Right atrium auricular region (tissue), 2 donors: ENCODE measurements at regions not wholly inside any gene's neighbourhood (a gene's known extent, or its start where the extent isn't known, plus 50 kb on each side); places are given as distances from the start of the nearest gene placed in this dataset.
"Not testable (repeated sequence)": the region's sequence is repeated elsewhere in the genome, so short reads cannot be mapped to it uniquely, and the experiment has no call there.

ENCODE experiments used
- DNase-seq: peaks from one replicate; pipeline ENCODE4 v3.0.0-alpha.2; 2019; ENCODE audit warnings: low spot score
- H3K27ac ChIP-seq, 2 donors: fragments of 200-600 bp; sonication (generic); 1 replicate in 1 of 2; 2 replicates in 1 of 2; pipeline ENCODE4 v1.5.1; 2016 to 2019
- H3K27me3 ChIP-seq, 2 donors: fragments of 200-600 bp; sonication (generic); one replicate each; pipeline versions ENCODE4 v1.5.1 to v1.6.0; 2017 to 2019
- H3K36me3 ChIP-seq: fragments of 200-600 bp; sonication (generic); one replicate; pipeline ENCODE4 v1.5.1; 2016
- H3K4me1 ChIP-seq, 2 donors: fragments of 200-600 bp; sonication (generic); one replicate each; pipeline versions ENCODE4 v1.5.1 to v1.6.0; 2017 to 2019
- H3K4me3 ChIP-seq, 2 donors: fragments of 200-600 bp; sonication (generic); 1 replicate in 1 of 2; 2 replicates in 1 of 2; pipeline ENCODE4 v1.5.1; 2017 to 2019; ENCODE audit warnings: mild to moderate bottlenecking in 1 of 2, moderate library complexity in 1 of 2
- H3K9me3 ChIP-seq, 2 donors: fragments of 200-600 bp; sonication (generic); one replicate each; pipeline ENCODE4 v1.5.1; 2019
- CTCF ChIP-seq, 2 donors: fragments of 200-600 bp; sonication (generic); IDR thresholded peaks; one replicate each; pipeline ENCODE4 v1.5.1; 2019; ENCODE audit warnings: antibody characterized with exemption in 2 of 2

GRCh38 chr10:59448616-59449015, 86.3 kb upstream of the FAM13C start:
- no peak for TF ChIP-seq CTCF (IDR thresholded peaks at IDR 0.05)
- H3K27ac ChIP-seq, result no peak overlapping the region
- no peak overlapping the region for H3K4me3 ChIP-seq
- no peaks in the 10 kb centered on the region for H3K27me3 ChIP-seq
- no peaks in the 10 kb centered on the region for H3K36me3 ChIP-seq
- no peak for DNase-seq
- H3K4me1 ChIP-seq, result no peaks in the 10 kb centered on the region
- no peaks in the 10 kb centered on the region for H3K9me3 ChIP-seq

- Histone ChIP-seq H3K27me3 (no peaks in the 10 kb centered on the region), H3K9me3 (peaks cover 0 to 4% of the 10 kb centered on the region in 2 donors), H3K27ac (no peak overlapping the region), H3K36me3 (no peaks in the 10 kb centered on the region), H3K4me1 (peaks cover 0 to 10% of the 10 kb centered on the region in 2 donors), H3K4me3 (no peak overlapping the region)
- no peak for DNase-seq
- no peak for TF ChIP-seq CTCF (IDR thresholded peaks at IDR 0.05)
These were observed 73.4 kb upstream of the FAM13C start for GRCh38 chr10:59435707-59436106.

DNA sequence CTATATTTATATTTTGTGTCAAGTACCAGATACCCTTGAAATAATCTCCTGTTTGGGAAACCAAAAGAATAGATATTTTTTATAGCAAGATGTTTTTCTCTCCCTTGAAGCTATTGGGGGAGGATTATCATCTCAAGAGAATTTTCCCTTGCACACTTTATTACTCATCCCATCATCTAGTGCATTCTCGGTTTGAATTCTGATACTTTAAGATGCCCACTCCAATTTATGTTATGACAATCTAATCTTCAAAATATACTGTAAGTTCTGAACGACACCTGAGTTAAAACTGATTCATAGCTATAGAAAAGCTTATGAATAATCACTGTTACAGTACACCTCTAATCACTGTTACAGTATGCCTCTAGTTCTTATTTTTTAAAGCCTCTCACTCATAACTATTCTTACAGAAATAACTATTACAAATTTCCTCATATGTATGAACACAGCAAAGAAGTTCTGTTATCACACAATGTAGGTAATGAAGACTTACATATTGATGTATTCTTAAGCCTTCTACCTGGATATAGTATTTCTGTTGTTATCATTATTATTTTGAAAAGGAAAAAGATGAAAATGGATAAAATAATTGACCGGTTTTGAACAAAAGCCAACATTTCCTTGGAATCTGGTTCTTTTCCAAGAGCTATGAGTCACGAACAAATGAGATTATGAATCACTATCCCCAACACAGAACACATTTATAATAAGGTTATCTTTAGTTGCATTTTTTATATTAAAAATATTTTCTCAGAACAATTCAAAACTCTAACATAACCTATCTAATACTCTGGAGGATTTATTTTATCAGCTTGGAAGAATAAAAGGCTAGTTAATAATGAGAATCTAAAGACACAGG, 72.3 kb upstream of the FAM13C start:
- no peaks in the 10 kb centered on the region for H3K27me3 ChIP-seq
- DNase-seq, result no peak
- no peaks in the 10 kb centered on the region for H3K36me3 ChIP-seq
- TF ChIP-seq CTCF (IDR thresholded peaks at IDR 0.05), result no peak
- no peak overlapping the region for H3K4me3 ChIP-seq
- no peak overlapping the region for H3K27ac ChIP-seq
- H3K4me1 ChIP-seq, result peaks cover 0 to 10% of the 10 kb centered on the region in 2 donors
- peaks cover 0 to 4% of the 10 kb centered on the region in 2 donors for H3K9me3 ChIP-seq

DNA sequence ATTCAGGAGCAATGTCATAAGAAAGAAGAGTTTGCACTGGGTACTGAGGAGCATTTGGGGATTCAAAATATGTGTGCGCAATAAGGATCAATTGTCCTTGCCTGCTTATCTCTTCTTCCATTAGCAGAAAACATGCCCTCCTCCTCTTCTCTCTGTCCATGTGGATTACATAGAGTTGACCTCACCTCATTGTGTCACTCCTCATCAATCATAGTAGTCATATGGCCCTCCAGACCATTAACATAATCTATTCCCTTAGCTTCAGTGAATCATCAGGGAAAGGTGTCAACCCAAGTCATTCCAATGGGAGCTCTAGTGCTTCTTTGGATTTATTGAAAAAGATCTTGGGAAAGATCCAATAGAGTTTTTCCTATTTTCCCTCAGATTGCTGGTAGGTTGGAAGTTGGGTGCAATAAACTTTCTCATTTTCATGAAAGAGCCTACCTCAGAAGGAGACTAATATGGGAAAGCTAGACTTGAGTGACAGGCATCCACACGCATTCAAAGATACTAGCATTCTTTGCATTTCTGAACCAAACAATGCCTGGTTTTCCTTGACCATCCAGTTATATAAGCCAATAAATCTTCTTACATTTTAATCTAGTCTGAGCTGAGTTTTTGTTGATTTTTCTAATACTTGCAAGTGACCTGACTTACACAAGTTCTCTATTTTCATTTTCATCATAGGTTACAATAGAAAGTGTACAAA, 71.5 kb upstream of the FAM13C start:
- no peak overlapping the region for H3K4me3 ChIP-seq
- no peak for TF ChIP-seq CTCF (IDR thresholded peaks at IDR 0.05)
- no peak for DNase-seq
- H3K9me3 ChIP-seq, result no peaks in the 10 kb centered on the region
- H3K27me3 ChIP-seq, result no peaks in the 10 kb centered on the region
- no peak overlapping the region for H3K27ac ChIP-seq
- no peaks in the 10 kb centered on the region for H3K36me3 ChIP-seq
- H3K4me1 ChIP-seq, result peaks cover 0 to 10% of the 10 kb centered on the region in 2 donors

GRCh38 chr10:59432207-59432900, 70.0 kb upstream of the FAM13C start:
- no peak overlapping the region for H3K27ac ChIP-seq
- no peaks in the 10 kb centered on the region for H3K27me3 ChIP-seq
- DNase-seq, result no peak
- H3K4me1 ChIP-seq, result peaks cover 0 to 10% of the 10 kb centered on the region in 2 donors
- no peak for TF ChIP-seq CTCF (IDR thresholded peaks at IDR 0.05)
- H3K9me3 ChIP-seq, result no peaks in the 10 kb centered on the region
- no peaks in the 10 kb centered on the region for H3K36me3 ChIP-seq
- H3K4me3 ChIP-seq, result no peak overlapping the region

GRCh38 chr10:59413795-59414194, 51.4 kb upstream of the FAM13C start:
- H3K36me3 ChIP-seq, H3K4me1 ChIP-seq, H3K27ac ChIP-seq, H3K4me3 ChIP-seq, DNase-seq, H3K27me3 ChIP-seq: not testable (repeated sequence)
- peaks cover 0 to 19% of the 10 kb centered on the region in 2 donors for H3K9me3 ChIP-seq
